ENCODE measurements at regions not wholly inside any gene's neighbourhood (a gene's known extent, or its start where the extent isn't known, plus 50 kb on each side); places are given as distances from the start of the nearest gene placed in this dataset.
"Not testable (repeated sequence)": the region's sequence is repeated elsewhere in the genome, so short reads cannot be mapped to it uniquely, and the experiment has no call there.

GRCh38 chr9:30103647-30104394 is 2280.6 kb upstream of the ACO1 start:
- intact Hi-C loops (cut with DNase I) = no loop called here
- H3K27me3 ChIP-seq = no peaks in the 10 kb centered on the region
- no peaks in the 10 kb centered on the region for H3K36me3 ChIP-seq
- no peak overlapping the region for H3K4me3 ChIP-seq
- TF ChIP-seq CTCF (IDR thresholded peaks at IDR 0.05) = no peak
- H3K27ac ChIP-seq = no peak overlapping the region
- DNase-seq (no peak), ATAC-seq (no peak)
- H3K9me3 ChIP-seq = peaks cover 0 to 26% (median 0%) of the 10 kb centered on the region in 11 donors
- WGBS, 2 donors = 60 to 61% methylated on average over 2 of the region's 2 CpGs
- no peaks in the 10 kb centered on the region for H3K4me1 ChIP-seq

- H3K4me3 ChIP-seq; H3K4me1 ChIP-seq; intact Hi-C loops (cut with DNase I); H3K27me3 ChIP-seq; ATAC-seq; H3K27ac ChIP-seq; DNase-seq; H3K36me3 ChIP-seq: not testable (repeated sequence)
- H3K9me3 ChIP-seq = peaks cover 0 to 26% (median 0%) of the 10 kb centered on the region in 11 donors
- 78 to 94% methylated on average over 8 of the region's 8 CpGs for WGBS, 2 donors
Observed at GRCh38 chr9:30107134-30107533, 2277.3 kb upstream of the ACO1 start.

GRCh38 chr9:30116673-30117217 is 2267.7 kb upstream of the ACO1 start:
- peaks cover 0 to 17% (median 0%) of the 10 kb centered on the region in 11 donors for H3K9me3 ChIP-seq
- no peak for ATAC-seq
- no peak for DNase-seq
- intact Hi-C loops (cut with DNase I) = no loop called here
- no peaks in the 10 kb centered on the region for H3K4me1 ChIP-seq
- H3K36me3 ChIP-seq = no peaks in the 10 kb centered on the region
- no peaks in the 10 kb centered on the region for H3K27me3 ChIP-seq
- no peak overlapping the region for H3K27ac ChIP-seq
- 77 to 78% methylated on average over 3 of the region's 3 CpGs for WGBS, 2 donors
- no peak overlapping the region for H3K4me3 ChIP-seq
- no peak for TF ChIP-seq CTCF (IDR thresholded peaks at IDR 0.05)

GRCh38 chr9:30120666-30121065 is 2263.8 kb upstream of the ACO1 start:
- Histone ChIP-seq H3K9me3 (peaks cover 0 to 4% (median 0%) of the 10 kb centered on the region in 11 donors), H3K27me3 (no peaks in the 10 kb centered on the region), H3K4me1 (no peaks in the 10 kb centered on the region), H3K27ac (no peak overlapping the region), H3K36me3 (no peaks in the 10 kb centered on the region), H3K4me3 (no peak overlapping the region)
- no peak for DNase-seq
- ATAC-seq = no peak
- 58 to 63% methylated on average over 5 of the region's 5 CpGs for WGBS, 2 donors
- TF ChIP-seq CTCF (IDR thresholded peaks at IDR 0.05) = no peak
- intact Hi-C loops (cut with DNase I) = loop anchor here in 1 of 10 donors (2.0 kb wide), 1 partner anchor 50 kb away; no protein-coding TSS in a partner anchor

- DNase-seq (no peak), ATAC-seq (no peak)
- H3K4me3 ChIP-seq = no peak overlapping the region
- H3K9me3 ChIP-seq = peaks cover 0 to 4% (median 0%) of the 10 kb centered on the region in 11 donors
- no peak overlapping the region for H3K27ac ChIP-seq
- no peaks in the 10 kb centered on the region for H3K4me1 ChIP-seq
- intact Hi-C loops (cut with DNase I) = loop anchor here in 1 of 10 donors (2.0 kb wide), 1 partner anchor 49 kb away; no protein-coding TSS in a partner anchor
- no peak for TF ChIP-seq CTCF (IDR thresholded peaks at IDR 0.05)
- no peaks in the 10 kb centered on the region for H3K36me3 ChIP-seq
- no peaks in the 10 kb centered on the region for H3K27me3 ChIP-seq
- 88 to 89% methylated on average over 4 of the region's 4 CpGs for WGBS, 2 donors
Observed at GRCh38 chr9:30121611-30122010, 2262.8 kb upstream of the ACO1 start.
